ENCODE measurements at regions not wholly inside any gene's neighbourhood (a gene's known extent, or its start where the extent isn't known, plus 50 kb on each side); places are given as distances from the start of the nearest gene placed in this dataset.
"Not testable (repeated sequence)": the region's sequence is repeated elsewhere in the genome, so short reads cannot be mapped to it uniquely, and the experiment has no call there.

DNA sequence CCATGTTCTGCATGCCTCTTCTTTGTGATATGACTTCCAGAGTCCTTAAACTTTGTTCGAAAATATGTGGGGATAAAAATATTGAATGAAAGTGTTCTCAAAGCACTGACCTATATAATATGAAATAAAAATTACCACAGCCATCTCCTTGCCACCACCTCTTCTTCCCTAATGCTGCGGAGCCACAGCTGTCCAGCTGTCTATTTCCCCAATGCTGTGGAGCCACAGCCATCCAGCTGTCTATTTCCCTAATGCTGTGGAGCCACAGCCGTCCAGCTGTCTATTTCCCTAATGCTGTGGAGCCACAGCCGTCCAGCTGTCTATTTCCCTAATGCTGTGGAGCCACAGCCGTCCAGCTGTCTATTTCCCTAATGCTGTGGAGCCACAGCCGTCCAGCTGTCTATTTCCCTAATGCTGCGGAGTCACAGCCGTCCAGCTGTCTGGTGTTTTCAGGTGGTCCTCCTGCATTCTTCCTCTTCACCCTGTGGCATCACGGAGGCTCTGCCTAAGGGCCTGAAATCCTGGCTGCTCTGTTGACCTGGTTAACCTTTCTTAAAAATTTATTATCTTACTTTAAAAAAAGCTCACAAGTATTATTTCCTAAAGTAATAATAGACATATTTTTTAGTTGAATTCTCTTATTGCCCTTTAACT, 266.1 kb upstream of the MEX3C start:
- no peak for DNase-seq

GRCh38 chr18:51478908-51479307, 281.4 kb upstream of the MEX3C start:
- DNase-seq = no peak

- no peak for DNase-seq
Measured at GRCh38 chr18:51479736-51480135, 282.3 kb upstream of the MEX3C start.

- no peak for DNase-seq
Measured at GRCh38 chr18:51480407-51481261, 283.2 kb upstream of the MEX3C start.

- no peak for DNase-seq
Measured at GRCh38 chr18:51486735-51487366, 289.4 kb upstream of the MEX3C start.

GRCh38 chr18:51490417-51490816, 292.9 kb upstream of the MEX3C start:
- no peak for DNase-seq

GRCh38 chr18:51490860-51491259, 293.4 kb upstream of the MEX3C start:
- no peak for DNase-seq

GRCh38 chr18:51491678-51492372, 294.3 kb upstream of the MEX3C start:
- no peak for DNase-seq

- DNase-seq = no peak
Measured at GRCh38 chr18:51498085-51498855, 300.8 kb upstream of the MEX3C start.

DNA sequence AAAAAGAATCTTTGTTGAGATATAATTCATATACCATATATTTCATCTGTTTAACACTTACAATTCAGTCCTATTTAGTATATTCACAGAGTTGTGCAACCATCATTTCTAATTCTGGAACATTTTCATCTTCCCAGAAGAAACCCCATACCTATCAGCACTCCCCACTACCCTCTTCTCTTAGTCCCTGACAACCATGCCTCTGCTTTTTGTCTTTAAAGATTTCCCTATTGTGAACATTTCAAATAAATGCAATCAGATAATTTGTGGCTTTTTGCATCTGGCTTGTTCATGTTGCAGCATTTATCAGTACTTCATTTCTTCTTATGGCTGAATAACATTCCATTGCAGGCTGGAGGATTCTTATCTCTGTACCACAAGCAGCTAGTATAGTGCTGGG, 305.9 kb upstream of the MEX3C start:
- DNase-seq = no peak

- no peak for DNase-seq
Measured at GRCh38 chr18:51506811-51507210, 309.3 kb upstream of the MEX3C start.

DNA sequence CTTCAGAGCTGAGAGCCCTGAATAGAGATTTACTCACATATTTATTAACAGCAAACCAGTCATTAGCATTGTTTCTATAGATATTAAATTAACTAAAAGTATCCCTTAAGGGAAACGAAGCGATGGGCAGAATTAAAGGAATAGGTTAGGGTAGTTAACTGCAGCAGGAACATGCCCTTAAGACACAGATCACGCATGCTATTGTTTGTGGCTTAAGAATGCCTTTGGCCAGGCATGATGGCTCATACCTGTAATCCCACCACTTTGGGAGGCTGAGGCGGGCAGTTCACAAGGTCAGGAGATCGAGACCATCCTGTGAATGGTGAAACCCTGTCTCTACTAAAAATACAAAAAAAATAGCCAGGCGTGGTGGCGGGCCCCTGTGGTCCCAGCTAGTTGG, 310.9 kb upstream of the MEX3C start:
- DNase-seq = not testable (repeated sequence)

GRCh38 chr18:51510020-51510419, 312.5 kb upstream of the MEX3C start:
- no peak for DNase-seq

DNA sequence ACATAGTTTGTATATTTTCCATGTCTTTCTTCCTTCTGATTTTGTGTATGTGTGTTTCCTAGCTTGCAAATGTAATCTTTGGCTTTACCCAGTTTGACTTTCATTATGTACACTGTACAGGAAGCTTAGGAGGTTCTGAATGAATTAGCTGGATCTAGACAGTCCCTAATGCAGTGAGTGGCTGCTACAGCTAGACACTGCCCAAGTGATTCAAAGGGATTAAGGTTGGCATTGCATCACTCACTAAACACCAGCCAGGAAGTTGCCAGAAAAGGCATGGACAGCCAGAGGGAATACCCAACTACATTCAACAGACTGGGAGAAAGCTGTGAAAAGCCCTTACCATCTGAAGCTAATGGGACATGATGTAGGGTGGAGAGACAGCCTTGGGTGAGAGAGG, 316.0 kb upstream of the MEX3C start:
- DNase-seq = no peak

DNA sequence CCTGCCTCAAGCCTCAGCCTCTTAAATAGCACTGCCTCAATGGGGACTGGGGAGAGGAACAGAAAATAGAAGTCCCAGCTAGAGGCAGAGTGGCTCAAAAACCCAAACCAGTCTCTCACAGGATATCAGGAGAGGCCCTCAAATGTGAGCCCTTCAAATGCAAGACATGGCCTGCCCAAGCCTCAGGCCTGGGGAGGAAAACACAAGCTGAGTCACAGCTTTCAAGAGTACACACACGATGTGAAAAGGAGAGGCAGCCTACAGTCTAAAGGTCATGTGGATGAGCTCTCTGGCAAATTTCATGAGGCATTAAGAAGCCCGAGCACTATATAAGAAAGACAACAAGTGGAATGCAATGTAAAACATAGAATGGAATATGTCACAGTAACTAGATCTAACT, 316.6 kb upstream of the MEX3C start:
- no peak for DNase-seq

GRCh38 chr18:51516478-51517038, 319.1 kb upstream of the MEX3C start:
- no peak for DNase-seq

DNA sequence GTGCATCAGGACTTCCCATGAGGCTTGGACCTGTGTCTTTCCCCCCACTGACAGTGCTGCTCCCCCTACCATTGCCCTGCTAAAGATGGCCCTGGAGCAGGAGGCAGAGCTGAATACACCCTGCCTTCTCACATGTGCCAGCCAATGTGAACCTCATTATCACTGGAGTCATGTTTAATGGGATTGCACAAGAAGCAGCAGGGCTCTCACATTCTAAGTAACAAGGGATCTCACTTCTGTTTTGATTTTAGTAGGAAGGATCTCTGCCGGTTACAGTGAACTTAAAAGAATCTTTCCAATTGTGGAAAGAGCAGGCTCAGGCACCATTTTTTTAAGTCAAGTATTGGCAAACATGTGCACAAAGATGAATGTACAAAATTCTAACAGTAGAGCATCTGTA, 322.1 kb upstream of the MEX3C start:
- no peak for DNase-seq

- no peak for DNase-seq
Measured at GRCh38 chr18:51520676-51521180, 323.2 kb upstream of the MEX3C start.

- DNase-seq = no peak
Measured at GRCh38 chr18:51522338-51522737, 324.9 kb upstream of the MEX3C start.

GRCh38 chr18:51522821-51523220, 325.3 kb upstream of the MEX3C start:
- DNase-seq = no peak

DNA sequence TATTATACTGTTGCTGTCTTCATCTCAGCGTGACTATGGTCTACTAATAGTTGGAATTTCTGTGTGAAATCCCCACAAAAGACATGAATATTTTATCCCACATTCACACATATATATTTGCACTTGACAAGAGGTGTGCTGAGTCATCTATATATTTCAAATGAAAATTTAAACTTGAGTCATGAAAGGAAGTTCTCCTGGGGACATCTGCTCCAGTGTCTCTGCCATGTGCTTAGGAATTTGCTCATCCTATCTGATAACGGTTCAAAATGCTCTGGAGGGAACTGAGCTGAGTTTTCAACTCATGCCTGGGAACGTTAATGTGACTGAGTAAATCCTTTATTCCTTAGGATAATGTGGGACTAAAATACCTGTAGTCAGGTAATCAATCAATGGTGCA, 326.2 kb upstream of the MEX3C start:
- DNase-seq = no peak

Data from stimulated activated naive CD4-positive, alpha-beta T cell (primary cell).